K562 (cell line): ENCODE measurements at regions not wholly inside any gene's neighbourhood (a gene's known extent, or its start where the extent isn't known, plus 50 kb on each side); places are given as distances from the start of the nearest gene placed in this dataset.

Experiments
- ATAC-seq: fragments of 200-7000 bp; cut with Tn5 transposase; 3 replicates; pipeline ENCODE4 v1.9.1; 2020; ENCODE audit warnings: moderate library complexity
- BruUV-seq: library from RNA; stranded (reverse); fragments of 400-500 nt; replicated peaks from 2 replicates; lab custom pipeline; 2021; lab: Mats Ljungman, UMichigan
- CTCF ChIA-PET: fragments of 300-600 bp; formaldehyde crosslinking; extraction: SDS; loops from one replicate; lab custom pipeline; 2021; ENCODE audit warnings: low intra/inter-chr PET ratio; lab: Yijun Ruan, JAX
- POLR2A ChIA-PET: fragments of 300-600, 350-650 bp; sonication (Branson Sonifier 250); formaldehyde crosslinking; extraction: SDS; loops from one replicate; lab custom pipeline; 2021; ENCODE audit warnings: antibody characterized with exemption, inconsistent platforms; lab: Yijun Ruan, JAX
- DNase-seq, 4 experiments: peaks; one replicate each; pipeline versions ENCODE4 v3.0.0 to v3.0.0-alpha.2; 2011 to 2018; ENCODE audit warnings: low spot score in 3 of 4, mixed read lengths in 3 of 4; ENCODE audit errors: extremely low read depth in 1 of 4
- FAIRE-seq: peaks from 2 replicates; lab custom pipeline; 2011; peaks lifted over from hg19 to GRCh38; lab: Jason Lieb, UNC
- H2AFZ ChIP-seq: 2 replicates; pipeline ENCODE4 v1.6.0; 2011; ENCODE audit warnings: low read depth, low read length, control low read depth, inconsistent platforms
- H3K27ac ChIP-seq: fragments of 200-600 bp; 3 replicates; pipeline ENCODE4 v1.8.0; 2011; ENCODE audit warnings: low read depth, mild to moderate bottlenecking, control low read depth, inconsistent platforms, low read length, moderate library complexity, mixed read lengths; ENCODE audit errors: extremely low read depth
- H3K27me3 ChIP-seq, 2 experiments: fragments of 300-600 bp in 1 of 2; 2 replicates in 1 of 2; 3 replicates in 1 of 2; pipeline versions ENCODE4 v1.6.0 to v1.8.0; 2011; ENCODE audit warnings: inconsistent platforms in 2 of 2, low read length in 2 of 2, mild to moderate bottlenecking in 1 of 2, mixed read lengths in 1 of 2, moderate library complexity in 1 of 2; ENCODE audit not compliant: control insufficient read depth in 2 of 2, insufficient read depth in 2 of 2
- H3K36me3 ChIP-seq: fragments of 300-600 bp; 3 replicates; pipeline ENCODE4 v1.8.0; 2011; ENCODE audit warnings: mild to moderate bottlenecking, low read length, inconsistent platforms; ENCODE audit not compliant: control insufficient read depth, insufficient read depth
- H3K4me1 ChIP-seq, 2 experiments: fragments of 200-600 bp in 1 of 2; replicated peaks in 1 of 2; 2 replicates in 1 of 2; 3 replicates in 1 of 2; pipeline versions ENCODE4 v1.5.1 to v1.8.0; 2011; ENCODE audit warnings: inconsistent platforms in 2 of 2, low read length in 2 of 2, mild to moderate bottlenecking in 1 of 2, mixed read lengths in 1 of 2, moderate library complexity in 1 of 2; ENCODE audit not compliant: control insufficient read depth in 2 of 2, insufficient read depth in 2 of 2
- H3K4me2 ChIP-seq: 2 replicates; pipeline ENCODE4 v1.6.1; 2011; ENCODE audit warnings: low read length, control low read depth, inconsistent platforms, mixed read lengths; ENCODE audit not compliant: insufficient read depth
- H3K4me3 ChIP-seq: fragments of 200-600 bp; sonication (generic), shearing (Covaris generic); 2 replicates; pipeline ENCODE4 v1.5.1; 2016; ENCODE audit warnings: control low read depth, inconsistent platforms
- H3K79me2 ChIP-seq: fragments of 200-600 bp; 3 replicates; pipeline ENCODE4 v1.8.0; 2011; ENCODE audit warnings: low read length, inconsistent platforms; ENCODE audit not compliant: control insufficient read depth, insufficient read depth
- H3K9ac ChIP-seq, 2 experiments: 2 replicates each; pipeline versions ENCODE4 v1.6.0 to v1.6.1; 2011; ENCODE audit warnings: low read depth in 2 of 2, low read length in 2 of 2, control low read depth in 1 of 2, inconsistent platforms in 1 of 2, mild to moderate bottlenecking in 1 of 2, mixed read lengths in 1 of 2; ENCODE audit not compliant: insufficient read depth in 1 of 2
- H3K9me1 ChIP-seq: one replicate; pipeline ENCODE4 v1.6.0; 2011; ENCODE audit warnings: inconsistent platforms, mild to moderate bottlenecking, low read length, moderate library complexity; ENCODE audit not compliant: control insufficient read depth, insufficient read depth
- H3K9me3 ChIP-seq: replicated peaks from 2 replicates; pipeline ENCODE4 v1.5.1; 2011; ENCODE audit warnings: low read depth, low read length, inconsistent platforms; ENCODE audit not compliant: control insufficient read depth, insufficient read depth
- H4K20me1 ChIP-seq: replicated peaks from 2 replicates; pipeline ENCODE4 v1.6.1; 2011; ENCODE audit warnings: low read length, inconsistent platforms, mixed read lengths; ENCODE audit not compliant: control insufficient read depth, insufficient read depth
- AFF4 ChIP-seq: sonication (generic); formaldehyde crosslinking; IDR thresholded peaks from 2 replicates; pipeline ENCODE4 v1.8.0; 2023; ENCODE audit warnings: mild to moderate bottlenecking, missing genetic modification reagents
- C11orf30 ChIP-seq: fragments of 450-650 bp; IDR thresholded peaks from 2 replicates; pipeline ENCODE4 v1.6.1; 2016; ENCODE audit warnings: low read depth, mild to moderate bottlenecking
- DMBX1 ChIP-seq: fragments of 250-450 bp; sonication (Bioruptor Pico); IDR thresholded peaks from 2 replicates; pipeline ENCODE4 v1.8.0; 2022; ENCODE audit warnings: inconsistent platforms, mild to moderate bottlenecking, moderate library complexity, borderline replicate concordance
- FOXM1 ChIP-seq, 2 experiments: fragments of 450-650 bp in 1 of 2; sonication (generic) in 1 of 2; formaldehyde crosslinking in 1 of 2; IDR thresholded peaks; 2 replicates each; pipeline versions ENCODE4 v1.6.1 to v1.9.0; 2017 to 2022; ENCODE audit warnings: low read depth in 2 of 2, mild to moderate bottlenecking in 2 of 2, missing genetic modification reagents in 1 of 2, moderate library complexity in 1 of 2
- HIVEP1 ChIP-seq: fragments of 250-450 bp; sonication (Bioruptor Pico); IDR thresholded peaks from 2 replicates; pipeline ENCODE4 v1.4.0; 2020; ENCODE audit warnings: mild to moderate bottlenecking
- L3MBTL2 ChIP-seq: fragments of 450-650 bp; IDR thresholded peaks from 2 replicates; pipeline ENCODE4 v1.6.1; 2016; ENCODE audit warnings: mild to moderate bottlenecking, moderate library complexity
- MNT ChIP-seq, 2 experiments: fragments of 450-650 bp; conservative IDR thresholded peaks; 2 replicates each; pipeline ENCODE4 v1.6.1; 2017; ENCODE audit warnings: mild to moderate bottlenecking in 2 of 2, moderate library complexity in 2 of 2
- PKNOX1 ChIP-seq: fragments of 450-650 bp; IDR thresholded peaks from 2 replicates; pipeline ENCODE4 v1.6.1; 2016
- RHOXF2B ChIP-seq: fragments of 250-450 bp; sonication (Bioruptor Pico); conservative IDR thresholded peaks from 2 replicates; pipeline ENCODE4 v1.5.1; 2021
- RUNX1 ChIP-seq: sonication (generic); IDR thresholded peaks from 2 replicates; pipeline ENCODE4 v1.6.1; 2016; ENCODE audit warnings: antibody characterized with exemption, low read depth
- TEAD2 ChIP-seq: fragments of 450-650 bp; IDR thresholded peaks from 2 replicates; pipeline ENCODE4 v1.6.1; 2016; ENCODE audit warnings: missing genetic modification characterization, control low read depth, missing compliant biosample characterization
- TRIM28 ChIP-seq: fragments of 450-650 bp; IDR thresholded peaks from 2 replicates; pipeline ENCODE4 v1.6.1; 2017
- ZC3H8 ChIP-seq: fragments of 450-650 bp; IDR thresholded peaks from 2 replicates; pipeline ENCODE4 v1.6.1; 2017
- ZNF699 ChIP-seq: fragments of 250-450 bp; sonication (Bioruptor Pico); IDR thresholded peaks from 2 replicates; pipeline ENCODE4 v1.8.0; 2021; ENCODE audit warnings: mild to moderate bottlenecking, moderate library complexity; ENCODE audit not compliant: insufficient replicate concordance
- ZZZ3 ChIP-seq: fragments of 450-650 bp; IDR thresholded peaks from 2 replicates; pipeline ENCODE4 v1.6.1; 2016; ENCODE audit warnings: antibody characterized with exemption, mild to moderate bottlenecking, moderate library complexity
- WGBS: fragments of 100-300 bp; shearing (Covaris generic); methylation state at CpG from one replicate; pipeline ENCODE4 v1.1.6; 2016; ENCODE audit warnings: low coverage, mixed read lengths; ENCODE audit not compliant: insufficient coverage; ENCODE audit errors: missing lambda C conversion rate; 5-methylcytosine and 5-hydroxymethylcytosine counted together
- in situ Hi-C: fragments of 300-500 bp; cut with MboI; formaldehyde crosslinking; loops from 4 replicates; pipeline ENCODE4 v1.15.0; 2018; ENCODE audit warnings: inconsistent platforms, mixed read lengths
- intact Hi-C: fragments of 100-400 bp; cut with micrococcal nuclease; formaldehyde crosslinking; loops from 2 replicates; pipeline ENCODE4 v1.14.2; 2022

GRCh38 chr5:178787889-178788288 is 57.4 kb upstream of the ZNF354A start (continued):
- TF ChIP-seq ZZZ3 (no peak), HIVEP1 (no peak), DMBX1 (CRISPR knock-in tag) (no peak), TRIM28 (no peak)

- H3K27me3 ChIP-seq, result peaks cover 0 to under 1% of the 10 kb centered on the region in 2 experiments; a peak in 1 of 5 replicates
- peaks cover 0 to 12% of the 10 kb centered on the region in 2 experiments; a peak in 3 of 5 replicates for H3K4me1 ChIP-seq
- ChIA-PET CTCF (no interaction called here), POLR2A (interaction anchor here (0.6 to 0.9 kb wide), 2 partner anchors 13 to 252 kb away, joined by 3 read pairs; no protein-coding TSS in a partner anchor)
- H3K9me1 ChIP-seq, result no peaks in the 10 kb centered on the region
- no peak overlapping the region for H2AFZ ChIP-seq
- no peak overlapping the region for H3K9ac ChIP-seq
- no peaks in the 10 kb centered on the region for H3K9me3 ChIP-seq
- in situ Hi-C loops (no loop called here), intact Hi-C loops (no loop called here)
- no peak overlapping the region for H3K27ac ChIP-seq
- DNase-seq, result peak in 2 of 4 experiments; percentile 19 to 24
- BruUV-seq, result no TSS peak
- H3K4me3 ChIP-seq, result no peak overlapping the region
- peak; percentile 69 for FAIRE-seq
- 33% methylated on average over 9 of the region's 9 CpGs for WGBS
- H4K20me1 ChIP-seq, result no peaks in the 10 kb centered on the region
- peaks cover 3% of the 10 kb centered on the region; the same call in 2 of the 3 replicates for H3K36me3 ChIP-seq
- ATAC-seq, result peak; percentile 52
- H3K4me2 ChIP-seq, result no peak overlapping the region
- no peaks in the 10 kb centered on the region for H3K79me2 ChIP-seq
- no peak for TF ChIP-seq FOXM1 (IDR thresholded peaks at IDR 0.05; ENCODE audit: low read depth)
- no peak for TF ChIP-seq FOXM1 (CRISPR knock-in tag; IDR thresholded peaks at IDR 0.05; ENCODE audit: low read depth)
- peak; percentile 77 for TF ChIP-seq C11orf30
- no peak for TF ChIP-seq L3MBTL2
- no peak for TF ChIP-seq MNT (conservative IDR thresholded peaks at IDR 0.05)
- no peak for TF ChIP-seq ZNF699
- TF ChIP-seq RUNX1, result no peak
- no peak for TF ChIP-seq TEAD2
- TF ChIP-seq ZC3H8, result no peak
- TF ChIP-seq AFF4, result no peak
- TF ChIP-seq RHOXF2B (CRISPR knock-in tag), result no peak
- TF ChIP-seq PKNOX1, result peak; percentile 76
These were observed 56.5 kb upstream of the ZNF354A start for GRCh38 chr5:178786859-178787499.
